K562 (cell line): ENCODE measurements at regions not wholly inside any gene's neighbourhood (a gene's known extent, or its start where the extent isn't known, plus 50 kb on each side); places are given as distances from the start of the nearest gene placed in this dataset.

ENCODE experiments used
- ATAC-seq: fragments of 200-7000 bp; cut with Tn5 transposase; 3 replicates; pipeline ENCODE4 v1.9.1; 2020; ENCODE audit warnings: moderate library complexity
- BruUV-seq: library from RNA; stranded (reverse); fragments of 400-500 nt; replicated peaks from 2 replicates; lab custom pipeline; 2021; lab: Mats Ljungman, UMichigan
- CTCF ChIA-PET: fragments of 300-600 bp; formaldehyde crosslinking; extraction: SDS; loops from one replicate; lab custom pipeline; 2021; ENCODE audit warnings: low intra/inter-chr PET ratio; lab: Yijun Ruan, JAX
- POLR2A ChIA-PET: fragments of 300-600, 350-650 bp; sonication (Branson Sonifier 250); formaldehyde crosslinking; extraction: SDS; loops from one replicate; lab custom pipeline; 2021; ENCODE audit warnings: antibody characterized with exemption, inconsistent platforms; lab: Yijun Ruan, JAX
- DNase-seq, 4 experiments: peaks; one replicate each; pipeline versions ENCODE4 v3.0.0 to v3.0.0-alpha.2; 2011 to 2018; ENCODE audit warnings: low spot score in 3 of 4, mixed read lengths in 3 of 4; ENCODE audit errors: extremely low read depth in 1 of 4
- FAIRE-seq: peaks from 2 replicates; lab custom pipeline; 2011; peaks lifted over from hg19 to GRCh38; lab: Jason Lieb, UNC
- H2AFZ ChIP-seq: 2 replicates; pipeline ENCODE4 v1.6.0; 2011; ENCODE audit warnings: low read depth, low read length, control low read depth, inconsistent platforms
- H3K27ac ChIP-seq: fragments of 200-600 bp; 3 replicates; pipeline ENCODE4 v1.8.0; 2011; ENCODE audit warnings: low read depth, mild to moderate bottlenecking, control low read depth, inconsistent platforms, low read length, moderate library complexity, mixed read lengths; ENCODE audit errors: extremely low read depth
- H3K27me3 ChIP-seq, 2 experiments: fragments of 300-600 bp in 1 of 2; 2 replicates in 1 of 2; 3 replicates in 1 of 2; pipeline versions ENCODE4 v1.6.0 to v1.8.0; 2011; ENCODE audit warnings: inconsistent platforms in 2 of 2, low read length in 2 of 2, mild to moderate bottlenecking in 1 of 2, mixed read lengths in 1 of 2, moderate library complexity in 1 of 2; ENCODE audit not compliant: control insufficient read depth in 2 of 2, insufficient read depth in 2 of 2
- H3K36me3 ChIP-seq: fragments of 300-600 bp; 3 replicates; pipeline ENCODE4 v1.8.0; 2011; ENCODE audit warnings: mild to moderate bottlenecking, low read length, inconsistent platforms; ENCODE audit not compliant: control insufficient read depth, insufficient read depth
- H3K4me1 ChIP-seq, 2 experiments: fragments of 200-600 bp in 1 of 2; replicated peaks in 1 of 2; 2 replicates in 1 of 2; 3 replicates in 1 of 2; pipeline versions ENCODE4 v1.5.1 to v1.8.0; 2011; ENCODE audit warnings: inconsistent platforms in 2 of 2, low read length in 2 of 2, mild to moderate bottlenecking in 1 of 2, mixed read lengths in 1 of 2, moderate library complexity in 1 of 2; ENCODE audit not compliant: control insufficient read depth in 2 of 2, insufficient read depth in 2 of 2
- H3K4me2 ChIP-seq: 2 replicates; pipeline ENCODE4 v1.6.1; 2011; ENCODE audit warnings: low read length, control low read depth, inconsistent platforms, mixed read lengths; ENCODE audit not compliant: insufficient read depth
- H3K4me3 ChIP-seq: fragments of 200-600 bp; sonication (generic), shearing (Covaris generic); 2 replicates; pipeline ENCODE4 v1.5.1; 2016; ENCODE audit warnings: control low read depth, inconsistent platforms
- H3K79me2 ChIP-seq: fragments of 200-600 bp; 3 replicates; pipeline ENCODE4 v1.8.0; 2011; ENCODE audit warnings: low read length, inconsistent platforms; ENCODE audit not compliant: control insufficient read depth, insufficient read depth
- H3K9ac ChIP-seq, 2 experiments: 2 replicates each; pipeline versions ENCODE4 v1.6.0 to v1.6.1; 2011; ENCODE audit warnings: low read depth in 2 of 2, low read length in 2 of 2, control low read depth in 1 of 2, inconsistent platforms in 1 of 2, mild to moderate bottlenecking in 1 of 2, mixed read lengths in 1 of 2; ENCODE audit not compliant: insufficient read depth in 1 of 2
- H3K9me1 ChIP-seq: one replicate; pipeline ENCODE4 v1.6.0; 2011; ENCODE audit warnings: inconsistent platforms, mild to moderate bottlenecking, low read length, moderate library complexity; ENCODE audit not compliant: control insufficient read depth, insufficient read depth
- H3K9me3 ChIP-seq: replicated peaks from 2 replicates; pipeline ENCODE4 v1.5.1; 2011; ENCODE audit warnings: low read depth, low read length, inconsistent platforms; ENCODE audit not compliant: control insufficient read depth, insufficient read depth
- H4K20me1 ChIP-seq: replicated peaks from 2 replicates; pipeline ENCODE4 v1.6.1; 2011; ENCODE audit warnings: low read length, inconsistent platforms, mixed read lengths; ENCODE audit not compliant: control insufficient read depth, insufficient read depth
- DMBX1 ChIP-seq: fragments of 250-450 bp; sonication (Bioruptor Pico); IDR thresholded peaks from 2 replicates; pipeline ENCODE4 v1.8.0; 2022; ENCODE audit warnings: inconsistent platforms, mild to moderate bottlenecking, moderate library complexity, borderline replicate concordance
- FOXK2 ChIP-seq, 2 experiments: fragments of 450-650 bp; IDR thresholded peaks in 1 of 2; conservative IDR thresholded peaks in 1 of 2; 2 replicates each; pipeline ENCODE4 v1.6.1; 2016; ENCODE audit warnings: low read depth in 2 of 2, mild to moderate bottlenecking in 1 of 2
- IFI16 ChIP-seq: fragments of 250-450 bp; sonication (Bioruptor Pico); IDR thresholded peaks from 2 replicates; pipeline ENCODE4 v2.1.2; 2022; ENCODE audit warnings: mild to moderate bottlenecking, inconsistent platforms
- KAT8 ChIP-seq: fragments of 450-650 bp; IDR thresholded peaks from 2 replicates; pipeline ENCODE4 v1.6.1; 2016; ENCODE audit warnings: low read depth, mild to moderate bottlenecking
- NFE2L1 ChIP-seq: fragments of 450-650 bp; IDR thresholded peaks from 2 replicates; pipeline ENCODE4 v1.6.1; 2016; ENCODE audit warnings: missing genetic modification characterization, low read depth, mild to moderate bottlenecking, missing compliant biosample characterization, moderate library complexity, borderline replicate concordance
- NR1H2 ChIP-seq: sonication (generic); formaldehyde crosslinking; IDR thresholded peaks from 2 replicates; pipeline ENCODE4 v1.4.0; 2020; ENCODE audit warnings: mild to moderate bottlenecking, missing genetic modification reagents
- NR2C2 ChIP-seq, 2 experiments: fragments of 200-800 bp in 1 of 2; sonication (Bioruptor generic) in 1 of 2; sonication (generic) in 1 of 2; formaldehyde crosslinking in 1 of 2; IDR thresholded peaks; 2 replicates each; pipeline versions ENCODE4 v1.6.1 to v1.8.0; 2016 to 2022; ENCODE audit warnings: mild to moderate bottlenecking in 1 of 2, missing compliant biosample characterization in 1 of 2, missing genetic modification characterization in 1 of 2, missing genetic modification reagents in 1 of 2
- POLR2A ChIP-seq: fragments of 450-650 bp; conservative IDR thresholded peaks from 2 replicates; pipeline ENCODE4 v1.6.1; 2016
- SIX5 ChIP-seq, 2 experiments: IDR thresholded peaks; 2 replicates each; pipeline ENCODE4 v1.6.1; 2011; ENCODE audit warnings: low read length in 2 of 2, borderline replicate concordance in 1 of 2, low read depth in 1 of 2, mild to moderate bottlenecking in 1 of 2, moderate library complexity in 1 of 2; ENCODE audit not compliant: insufficient read depth in 1 of 2
- SRSF9 ChIP-seq: fragments of 200-400 bp; formaldehyde crosslinking; IDR thresholded peaks from 2 replicates; pipeline ENCODE4 v1.6.1; 2017; ENCODE audit warnings: low read depth, low read length, borderline replicate concordance
- TAF9B ChIP-seq: fragments of 450-650 bp; IDR thresholded peaks from 2 replicates; pipeline ENCODE4 v1.6.1; 2018; ENCODE audit warnings: mild to moderate bottlenecking; ENCODE audit not compliant: partially characterized antibody
- TCFL5 ChIP-seq: fragments of 250-450 bp; sonication (Bioruptor Pico); conservative IDR thresholded peaks from 2 replicates; pipeline ENCODE4 v1.6.1; 2021; ENCODE audit warnings: mild to moderate bottlenecking, moderate library complexity, matching md5 sums
- VEZF1 ChIP-seq: fragments of 200-800 bp; sonication (Bioruptor generic); IDR thresholded peaks from 2 replicates; pipeline ENCODE4 v1.6.1; 2017; ENCODE audit warnings: missing genetic modification characterization, missing compliant biosample characterization
- ZBTB12 ChIP-seq: fragments of 250-450 bp; sonication (Bioruptor Pico); IDR thresholded peaks from 2 replicates; pipeline ENCODE4 v1.4.0; 2020
- ZBTB9 ChIP-seq: fragments of 450-650 bp; formaldehyde crosslinking; IDR thresholded peaks from 2 replicates; pipeline ENCODE4 v1.4.0; 2020; ENCODE audit warnings: mild to moderate bottlenecking, moderate library complexity
- ZFP91 ChIP-seq: sonication (generic); formaldehyde crosslinking; IDR thresholded peaks from 2 replicates; pipeline ENCODE4 v1.8.0; 2022; ENCODE audit warnings: mild to moderate bottlenecking, missing genetic modification reagents
- ZNF785 ChIP-seq: fragments of 250-450 bp; sonication (Bioruptor Pico); IDR thresholded peaks from 2 replicates; pipeline ENCODE4 v1.4.0; 2020; ENCODE audit warnings: mild to moderate bottlenecking
- WGBS: fragments of 100-300 bp; shearing (Covaris generic); methylation state at CpG from one replicate; pipeline ENCODE4 v1.1.6; 2016; ENCODE audit warnings: low coverage, mixed read lengths; ENCODE audit not compliant: insufficient coverage; ENCODE audit errors: missing lambda C conversion rate; 5-methylcytosine and 5-hydroxymethylcytosine counted together
- in situ Hi-C: fragments of 300-500 bp; cut with MboI; formaldehyde crosslinking; loops from 4 replicates; pipeline ENCODE4 v1.15.0; 2018; ENCODE audit warnings: inconsistent platforms, mixed read lengths
- intact Hi-C: fragments of 100-400 bp; cut with micrococcal nuclease; formaldehyde crosslinking; loops from 2 replicates; pipeline ENCODE4 v1.14.2; 2022

GRCh38 chr10:88071879-88072278 lies 208.5 kb downstream of the PTEN start (continued):
- TF ChIP-seq ZBTB12 (CRISPR knock-in tag), result no peak
- TF ChIP-seq ZFP91 (CRISPR knock-in tag), result no peak
- no peak for TF ChIP-seq NFE2L1
- TF ChIP-seq ZBTB9 (CRISPR knock-in tag), result no peak
- TF ChIP-seq TCFL5, result no peak

GRCh38 chr10:88073682-88074081 lies 210.3 kb downstream of the PTEN start:
- H3K27ac ChIP-seq, result no peak overlapping the region
- WGBS, result 0% methylated on average over 3 of the region's 4 CpGs
- FAIRE-seq (no peak), DNase-seq (no peak), ATAC-seq (no peak)
- H3K36me3 ChIP-seq, result no peaks in the 10 kb centered on the region
- intact Hi-C loops (no loop called here), in situ Hi-C loops (no loop called here)
- ChIA-PET CTCF (no interaction called here), POLR2A (interaction anchor here (0.7 to 1.0 kb wide), 2 partner anchors 14 to 870 kb away, joined by 3 read pairs; no protein-coding TSS in a partner anchor)
- H3K9me3 ChIP-seq, result no peaks in the 10 kb centered on the region
- no TSS peak for BruUV-seq
- no peaks in the 10 kb centered on the region for H3K79me2 ChIP-seq
- H3K4me2 ChIP-seq, result no peak overlapping the region
- H3K9ac ChIP-seq, result no peak overlapping the region
- H2AFZ ChIP-seq, result no peak overlapping the region
- no peak overlapping the region for H3K4me3 ChIP-seq
- no peaks in the 10 kb centered on the region for H3K9me1 ChIP-seq
- H4K20me1 ChIP-seq, result no peaks in the 10 kb centered on the region
- H3K27me3 ChIP-seq, result peaks cover 0 to 9% of the 10 kb centered on the region in 2 experiments; a peak in 2 of 5 replicates
- H3K4me1 ChIP-seq, result no peaks in the 10 kb centered on the region; a peak in 1 of 5 replicates
- no peak for TF ChIP-seq NR2C2 (CRISPR knock-in tag; IDR thresholded peaks at IDR 0.05)
- no peak for TF ChIP-seq NR2C2 (tag; IDR thresholded peaks at IDR 0.05)
- TF ChIP-seq NR1H2 (CRISPR knock-in tag), result no peak
- no peak for TF ChIP-seq DMBX1 (CRISPR knock-in tag)
- TF ChIP-seq ZNF785 (CRISPR knock-in tag), result no peak
- no peak for TF ChIP-seq FOXK2 (conservative IDR thresholded peaks at IDR 0.05 in 1 of 2, IDR thresholded peaks at IDR 0.05 in 1 of 2; ENCODE audit: low read depth in 2 of 2)
- TF ChIP-seq TAF9B, result no peak
- no peak for TF ChIP-seq IFI16
- TF ChIP-seq KAT8, result no peak
- TF ChIP-seq POLR2A, result no peak
- TF ChIP-seq VEZF1 (CRISPR knock-in tag), result no peak
- TF ChIP-seq SIX5 (IDR thresholded peaks at IDR 0.05; ENCODE audit: borderline replicate concordance in 1 of 2, insufficient read depth in 1 of 2, low read depth in 1 of 2, low read length in 2 of 2), result no peak
- no peak for TF ChIP-seq SRSF9
